GM20000 (cell line): ENCODE measurements at regions not wholly inside any gene's neighbourhood (a gene's known extent, or its start where the extent isn't known, plus 50 kb on each side); places are given as distances from the start of the nearest gene placed in this dataset.

Experiments used
- DNase-seq: peaks from one replicate; pipeline ENCODE4 v3.0.0; 2012; ENCODE audit warnings: low spot score
- CTCF ChIP-seq: IDR thresholded peaks from 2 replicates; pipeline ENCODE4 v1.5.1; 2012; ENCODE audit warnings: mild to moderate bottlenecking, control low read depth; ENCODE audit errors: extremely low read depth, missing control alignments

DNA sequence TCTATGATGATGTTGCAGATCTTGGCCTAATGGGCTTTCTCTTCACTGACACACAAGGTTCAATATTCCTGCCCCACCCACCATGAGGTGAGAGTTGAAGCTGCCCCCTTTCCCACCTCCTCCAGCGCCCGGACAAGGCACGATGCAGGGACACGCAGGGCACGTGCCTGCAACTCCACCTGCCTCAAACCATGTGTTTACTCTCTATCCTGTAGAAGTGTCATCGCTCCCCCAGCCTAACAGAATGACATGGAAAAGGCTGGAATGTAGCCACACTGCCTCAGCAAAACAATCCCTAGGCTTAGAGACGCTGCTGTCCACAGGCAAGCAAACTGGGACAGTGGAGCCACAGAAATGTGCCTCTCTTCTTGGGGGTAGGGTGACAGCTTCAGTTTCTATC, 92.9 kb upstream of the SOD1 start:
- DNase-seq, result no peak
- no peak for TF ChIP-seq CTCF

GRCh38 chr21:31566064-31566463, 93.4 kb upstream of the SOD1 start:
- TF ChIP-seq CTCF, result no peak
- no peak for DNase-seq

- DNase-seq, result no peak
- TF ChIP-seq CTCF, result no peak
These were observed 95.1 kb upstream of the SOD1 start for GRCh38 chr21:31564439-31564838.

DNA sequence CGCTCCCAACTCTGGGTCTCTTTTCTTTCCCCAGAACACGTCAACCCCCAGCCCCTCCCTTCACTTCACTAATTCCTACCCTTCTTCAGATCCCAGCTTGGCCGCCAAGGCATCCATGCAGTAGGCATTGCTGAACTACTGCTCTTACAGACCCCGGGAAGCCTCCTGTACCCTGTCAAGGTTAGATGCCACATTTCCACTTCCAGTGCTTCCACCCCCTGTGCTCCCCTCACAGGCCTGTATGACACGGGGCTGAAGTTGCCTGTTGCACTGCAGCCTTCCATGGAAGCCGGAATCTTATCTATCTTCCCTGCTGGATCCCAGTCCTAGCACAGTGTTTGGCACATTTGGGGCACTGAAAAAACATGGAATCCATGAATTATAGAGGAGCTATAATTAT, 99.0 kb upstream of the SOD1 start:
- no peak for TF ChIP-seq CTCF
- DNase-seq, result no peak

DNA sequence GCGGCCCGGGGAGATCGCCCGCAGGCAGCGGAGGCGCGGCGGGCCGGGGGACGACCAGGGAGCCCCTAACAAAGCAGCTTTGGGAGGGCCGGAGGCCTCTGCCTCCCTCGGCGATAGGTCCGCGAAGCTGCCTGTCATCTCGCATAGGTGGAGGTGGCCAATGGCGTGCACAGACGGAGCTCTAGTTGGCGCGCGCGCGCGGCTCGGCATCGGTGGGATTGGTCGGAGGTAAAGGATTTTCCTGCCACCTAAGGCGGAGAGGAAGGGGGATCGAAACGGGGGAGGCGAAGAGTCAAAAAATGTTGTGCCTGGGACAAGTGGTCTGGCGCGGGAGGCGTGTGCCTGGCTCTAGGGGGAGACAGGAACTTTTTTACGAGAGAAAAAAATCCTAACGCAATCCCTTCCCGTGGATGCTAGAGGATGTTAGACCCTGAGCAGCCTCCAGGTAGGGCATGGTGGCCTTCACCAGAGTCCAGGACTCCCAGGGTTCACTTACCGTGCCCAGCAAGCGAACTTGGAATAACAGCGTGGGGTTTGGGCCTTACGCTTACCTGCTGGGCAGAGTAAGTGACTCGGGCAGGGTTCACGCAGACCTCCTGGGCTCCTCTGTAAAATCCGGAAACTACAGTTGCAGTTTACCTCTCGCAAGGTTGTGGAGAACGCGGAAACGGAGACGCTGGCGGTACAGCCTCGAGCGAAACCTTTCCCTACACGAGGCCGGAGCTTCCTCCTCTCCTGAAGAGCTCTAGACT, 99.9 kb upstream of the SOD1 start:
- TF ChIP-seq CTCF, result no peak
- DNase-seq, result peak; percentile 81

- peak; percentile 88 for DNase-seq
- no peak for TF ChIP-seq CTCF
These were observed 100.5 kb upstream of the SOD1 start for GRCh38 chr21:31558962-31559367.

DNA sequence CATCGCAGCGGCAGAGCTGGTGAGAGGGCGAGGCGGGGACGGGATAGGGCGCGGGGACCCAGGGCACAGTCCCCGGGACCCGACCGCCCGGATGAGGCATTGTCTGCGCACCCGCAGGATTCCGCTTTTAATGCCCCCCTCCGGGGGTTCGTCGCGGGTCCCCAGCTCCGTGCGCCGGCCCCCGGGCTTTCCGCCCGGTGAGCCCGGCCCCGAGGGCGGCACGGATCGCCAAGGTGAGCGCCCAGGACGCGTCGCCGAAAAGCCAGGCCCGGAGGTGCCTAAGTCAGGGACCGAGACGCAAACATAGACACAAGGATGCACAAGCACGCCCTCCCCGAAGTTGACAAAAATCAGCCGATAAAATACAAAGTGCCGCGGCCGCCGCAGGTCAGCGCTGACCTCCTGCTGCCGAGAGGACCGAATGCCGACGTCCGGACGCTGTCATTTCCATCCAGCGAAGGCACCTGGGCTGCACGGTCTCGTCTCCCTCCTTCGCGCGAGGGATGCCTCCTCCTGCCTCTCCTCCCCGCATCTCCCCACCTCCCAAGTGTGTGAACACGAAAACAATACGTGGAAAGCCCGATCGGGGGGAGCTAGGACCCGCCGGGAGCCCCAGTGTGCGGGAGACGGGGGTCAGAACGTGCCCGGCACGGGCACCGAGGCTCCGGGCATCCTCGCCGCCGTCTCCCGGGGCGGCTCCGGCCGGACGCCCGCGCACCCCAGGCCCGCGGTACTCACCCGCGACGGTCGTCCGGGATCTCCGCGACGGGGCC, 101.1 kb upstream of the SOD1 start:
- no peak for TF ChIP-seq CTCF
- DNase-seq, result peak; percentile 46
